ENCODE measurements at regions not wholly inside any gene's neighbourhood (a gene's known extent, or its start where the extent isn't known, plus 50 kb on each side); places are given as distances from the start of the nearest gene placed in this dataset.

DNA sequence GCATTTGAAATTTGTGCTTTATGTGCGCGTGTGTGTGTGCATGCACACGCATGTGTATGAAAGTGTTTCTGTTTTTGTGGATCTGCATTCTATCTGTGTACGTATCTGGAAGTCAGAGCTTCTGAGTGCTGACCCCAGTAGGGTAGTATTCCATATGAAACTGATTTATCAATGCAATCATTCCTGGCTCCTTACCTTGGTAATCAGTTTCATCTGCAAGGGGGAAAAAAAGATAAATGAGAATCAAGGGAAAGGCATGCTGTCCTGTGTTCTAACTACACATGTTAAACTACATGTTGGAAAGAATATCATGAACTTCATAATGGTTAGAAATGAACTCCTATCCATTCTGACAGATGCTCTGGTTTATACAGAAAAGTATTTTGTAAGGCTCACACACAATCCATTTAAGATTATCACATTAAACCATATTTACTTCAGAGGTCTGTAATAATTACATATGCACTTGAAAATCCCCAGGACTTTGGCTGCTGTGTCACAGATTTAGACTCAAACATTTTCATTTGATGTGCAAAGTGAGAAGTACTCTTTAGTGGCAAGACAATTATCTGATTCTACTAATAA, 276.1 kb upstream of the LMO3 start:
- no peak for TF ChIP-seq CTCF (IDR thresholded peaks at IDR 0.05)
- no peak for ATAC-seq

DNA sequence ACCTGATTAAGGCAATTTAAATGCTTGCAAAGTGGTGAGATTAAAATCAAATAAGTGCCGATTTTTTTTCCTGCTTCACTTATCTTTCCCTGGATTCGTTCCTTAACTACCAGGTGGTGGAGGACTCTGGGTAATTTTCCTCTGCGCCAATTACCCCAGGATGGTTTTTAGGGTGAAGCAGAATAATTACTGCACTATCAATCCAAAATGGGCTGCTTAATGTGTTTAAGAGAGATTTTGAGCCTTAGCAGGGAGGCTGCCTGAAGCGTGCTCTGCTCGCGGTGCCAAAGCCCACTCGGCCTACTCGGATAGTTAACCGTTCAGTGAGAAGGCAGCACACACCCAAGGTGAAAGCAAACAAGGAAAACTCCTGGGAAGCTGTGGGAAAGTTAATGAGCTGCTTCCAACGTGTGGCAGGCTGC, 274.9 kb upstream of the LMO3 start:
- Histone ChIP-seq H3K36me3 (no peaks in the 10 kb centered on the region), H3K27me3 (no peaks in the 10 kb centered on the region), H3K4me1 (no peaks in the 10 kb centered on the region), H3K27ac (no peak overlapping the region), H3K4me3 (peak overlapping the region in 1 of 10 donors; percentile 6), H3K9me3 (no peaks in the 10 kb centered on the region)
- no peak for ATAC-seq
- TF ChIP-seq CTCF (IDR thresholded peaks at IDR 0.05) = no peak
- intact Hi-C loops (cut with DNase I) = no loop called here
- no peak for DNase-seq
- WGBS, 2 donors = 22 to 23% methylated on average over 10 of the region's 10 CpGs

More for the DNA sequence above, 276.1 kb upstream of the LMO3 start:
- 88 to 93% methylated on average over 4 of the region's 4 CpGs for WGBS, 2 donors
- Histone ChIP-seq H3K4me3 (no peak overlapping the region), H3K27ac (no peak overlapping the region), H3K9me3 (peaks cover 0 to under 1% (median 0%) of the 10 kb centered on the region in 11 donors), H3K4me1 (no peaks in the 10 kb centered on the region), H3K36me3 (no peaks in the 10 kb centered on the region), H3K27me3 (no peaks in the 10 kb centered on the region)
- no peak for DNase-seq
- intact Hi-C loops (cut with DNase I) = no loop called here

- intact Hi-C loops (cut with DNase I) = no loop called here
- no peaks in the 10 kb centered on the region for H3K27me3 ChIP-seq
- H3K4me1 ChIP-seq = no peaks in the 10 kb centered on the region
- H3K9me3 ChIP-seq = peaks cover 0 to 13% (median 0%) of the 10 kb centered on the region in 11 donors
- no peak overlapping the region for H3K4me3 ChIP-seq
- ATAC-seq = no peak
- WGBS, 2 donors = 57 to 70% methylated on average over 1 of the region's 1 CpG
- no peak overlapping the region for H3K27ac ChIP-seq
- no peaks in the 10 kb centered on the region for H3K36me3 ChIP-seq
- DNase-seq = no peak
- no peak for TF ChIP-seq CTCF (IDR thresholded peaks at IDR 0.05)
These were observed 264.9 kb upstream of the LMO3 start for GRCh38 chr12:16870845-16871244.

- TF ChIP-seq CTCF (IDR thresholded peaks at IDR 0.05) = no peak
- Histone ChIP-seq H3K27me3 (no peaks in the 10 kb centered on the region), H3K27ac (no peak overlapping the region), H3K4me1 (no peaks in the 10 kb centered on the region), H3K9me3 (peaks cover 0 to 8% (median 0%) of the 10 kb centered on the region in 11 donors), H3K4me3 (no peak overlapping the region), H3K36me3 (no peaks in the 10 kb centered on the region)
- DNase-seq = no peak
- intact Hi-C loops (cut with DNase I) = no loop called here
- ATAC-seq = no peak
These were observed 257.8 kb upstream of the LMO3 start for GRCh38 chr12:16863742-16864141.

All from heart right ventricle (tissue), 16 donors.